ENCODE measurements at regions not wholly inside any gene's neighbourhood (a gene's known extent, or its start where the extent isn't known, plus 50 kb on each side); places are given as distances from the start of the nearest gene placed in this dataset.

- TF ChIP-seq CTCF (IDR thresholded peaks at IDR 0.05 in 8 of 11, conservative IDR thresholded peaks at IDR 0.05 in 3 of 11) (no peak), POLR2AphosphoS5 (IDR thresholded peaks at IDR 0.05) (no peak)
These were observed 1778.9 kb upstream of the CELF4 start for GRCh38 chr18:39344487-39344886.
